ENCODE measurements at regions not wholly inside any gene's neighbourhood (a gene's known extent, or its start where the extent isn't known, plus 50 kb on each side); places are given as distances from the start of the nearest gene placed in this dataset.

- TF ChIP-seq CTCF (IDR thresholded peaks at IDR 0.05; ENCODE audit: borderline replicate concordance, extremely low read depth, low read length, poor library complexity, severe bottlenecking) (no peak), EZH2 (IDR thresholded peaks at IDR 0.05; ENCODE audit: borderline replicate concordance, low read depth, low read length, severe bottlenecking) (no peak)
These were observed 114.1 kb upstream of the FRMD4B start for GRCh38 chr3:69499899-69500421.

Data from DND-41 (cell line).